ENCODE measurements at regions not wholly inside any gene's neighbourhood (a gene's known extent, or its start where the extent isn't known, plus 50 kb on each side); places are given as distances from the start of the nearest gene placed in this dataset.
"Not testable (repeated sequence)": the region's sequence is repeated elsewhere in the genome, so short reads cannot be mapped to it uniquely, and the experiment has no call there.

GRCh38 chr10:118870467-118871243 is 115.9 kb upstream of the CACUL1 start:
- no peak for DNase-seq (ENCODE audit: low read depth in 3 of 3)

GRCh38 chr10:118871244-118871865 is 116.6 kb upstream of the CACUL1 start:
- no peak for DNase-seq (ENCODE audit: low read depth in 3 of 3)

- no peak for DNase-seq (ENCODE audit: low read depth in 3 of 3)
Measured at GRCh38 chr10:118873091-118873737, 118.4 kb upstream of the CACUL1 start.

- no peak for DNase-seq (ENCODE audit: low read depth in 3 of 3)
Measured at GRCh38 chr10:118873738-118874105, 119.0 kb upstream of the CACUL1 start.

- DNase-seq (ENCODE audit: low read depth in 3 of 3): no peak
Measured at GRCh38 chr10:118874171-118874570, 119.4 kb upstream of the CACUL1 start.

- DNase-seq (ENCODE audit: low read depth in 3 of 3): no peak
Measured at GRCh38 chr10:118875087-118875486, 120.3 kb upstream of the CACUL1 start.

GRCh38 chr10:118882741-118883140 is 128.0 kb upstream of the CACUL1 start:
- DNase-seq (ENCODE audit: low read depth in 3 of 3): no peak

GRCh38 chr10:118892255-118892654 is 137.3 kb upstream of the NANOS1 start:
- DNase-seq (ENCODE audit: low read depth in 3 of 3): no peak

GRCh38 chr10:118894891-118895290 is 134.6 kb upstream of the NANOS1 start:
- not testable (repeated sequence) for DNase-seq (ENCODE audit: low read depth in 3 of 3)

- DNase-seq (ENCODE audit: low read depth in 3 of 3): no peak
Measured at GRCh38 chr10:118900617-118901016, 128.9 kb upstream of the NANOS1 start.

- DNase-seq (ENCODE audit: low read depth in 3 of 3): no peak
Measured at GRCh38 chr10:118901380-118901779, 128.1 kb upstream of the NANOS1 start.

GRCh38 chr10:118901906-118902305 is 127.6 kb upstream of the NANOS1 start:
- DNase-seq (ENCODE audit: low read depth in 3 of 3): no peak

GRCh38 chr10:118902656-118903055 is 126.9 kb upstream of the NANOS1 start:
- DNase-seq (ENCODE audit: low read depth in 3 of 3): not testable (repeated sequence)

GRCh38 chr10:118903251-118903650 is 126.3 kb upstream of the NANOS1 start:
- DNase-seq (ENCODE audit: low read depth in 3 of 3): no peak

- no peak for DNase-seq (ENCODE audit: low read depth in 3 of 3)
Measured at GRCh38 chr10:118903691-118904090, 125.8 kb upstream of the NANOS1 start.

GRCh38 chr10:118904286-118904685 is 125.2 kb upstream of the NANOS1 start:
- DNase-seq (ENCODE audit: low read depth in 3 of 3): no peak

GRCh38 chr10:118907051-118907450 is 122.5 kb upstream of the NANOS1 start:
- no peak for DNase-seq (ENCODE audit: low read depth in 3 of 3)

- DNase-seq (ENCODE audit: low read depth in 3 of 3): no peak
Measured at GRCh38 chr10:118908557-118909256, 120.8 kb upstream of the NANOS1 start.

- no peak for DNase-seq (ENCODE audit: low read depth in 3 of 3)
Measured at GRCh38 chr10:118910702-118911101, 118.8 kb upstream of the NANOS1 start.

- DNase-seq (ENCODE audit: low read depth in 3 of 3): no peak
Measured at GRCh38 chr10:118911363-118911762, 118.2 kb upstream of the NANOS1 start.

- DNase-seq (ENCODE audit: low read depth in 3 of 3): no peak
Measured at GRCh38 chr10:118912961-118913600, 116.4 kb upstream of the NANOS1 start.

GRCh38 chr10:118913825-118914224 is 115.7 kb upstream of the NANOS1 start:
- DNase-seq (ENCODE audit: low read depth in 3 of 3): no peak

Measured in stimulated activated CD4-positive, alpha-beta T cell treated with anti-CD3 and anti-CD28 coated beads, TNF-alpha, amount 100 ng/mL, for 48 hours (primary cell).